K562 (cell line): ENCODE measurements at regions not wholly inside any gene's neighbourhood (a gene's known extent, or its start where the extent isn't known, plus 50 kb on each side); places are given as distances from the start of the nearest gene placed in this dataset.

ENCODE experiments used
- ATAC-seq: fragments of 200-7000 bp; cut with Tn5 transposase; 3 replicates; pipeline ENCODE4 v1.9.1; 2020; ENCODE audit warnings: moderate library complexity
- BruUV-seq: library from RNA; stranded (reverse); fragments of 400-500 nt; replicated peaks from 2 replicates; lab custom pipeline; 2021; lab: Mats Ljungman, UMichigan
- CTCF ChIA-PET: fragments of 300-600 bp; formaldehyde crosslinking; extraction: SDS; loops from one replicate; lab custom pipeline; 2021; ENCODE audit warnings: low intra/inter-chr PET ratio; lab: Yijun Ruan, JAX
- POLR2A ChIA-PET: fragments of 300-600, 350-650 bp; sonication (Branson Sonifier 250); formaldehyde crosslinking; extraction: SDS; loops from one replicate; lab custom pipeline; 2021; ENCODE audit warnings: antibody characterized with exemption, inconsistent platforms; lab: Yijun Ruan, JAX
- DNase-seq, 4 experiments: peaks; one replicate each; pipeline versions ENCODE4 v3.0.0 to v3.0.0-alpha.2; 2011 to 2018; ENCODE audit warnings: low spot score in 3 of 4, mixed read lengths in 3 of 4; ENCODE audit errors: extremely low read depth in 1 of 4
- FAIRE-seq: peaks from 2 replicates; lab custom pipeline; 2011; peaks lifted over from hg19 to GRCh38; lab: Jason Lieb, UNC
- H2AFZ ChIP-seq: 2 replicates; pipeline ENCODE4 v1.6.0; 2011; ENCODE audit warnings: low read depth, low read length, control low read depth, inconsistent platforms
- H3K27ac ChIP-seq: fragments of 200-600 bp; 3 replicates; pipeline ENCODE4 v1.8.0; 2011; ENCODE audit warnings: low read depth, mild to moderate bottlenecking, control low read depth, inconsistent platforms, low read length, moderate library complexity, mixed read lengths; ENCODE audit errors: extremely low read depth
- H3K27me3 ChIP-seq, 2 experiments: fragments of 300-600 bp in 1 of 2; 2 replicates in 1 of 2; 3 replicates in 1 of 2; pipeline versions ENCODE4 v1.6.0 to v1.8.0; 2011; ENCODE audit warnings: inconsistent platforms in 2 of 2, low read length in 2 of 2, mild to moderate bottlenecking in 1 of 2, mixed read lengths in 1 of 2, moderate library complexity in 1 of 2; ENCODE audit not compliant: control insufficient read depth in 2 of 2, insufficient read depth in 2 of 2
- H3K36me3 ChIP-seq: fragments of 300-600 bp; 3 replicates; pipeline ENCODE4 v1.8.0; 2011; ENCODE audit warnings: mild to moderate bottlenecking, low read length, inconsistent platforms; ENCODE audit not compliant: control insufficient read depth, insufficient read depth
- H3K4me1 ChIP-seq, 2 experiments: fragments of 200-600 bp in 1 of 2; replicated peaks in 1 of 2; 2 replicates in 1 of 2; 3 replicates in 1 of 2; pipeline versions ENCODE4 v1.5.1 to v1.8.0; 2011; ENCODE audit warnings: inconsistent platforms in 2 of 2, low read length in 2 of 2, mild to moderate bottlenecking in 1 of 2, mixed read lengths in 1 of 2, moderate library complexity in 1 of 2; ENCODE audit not compliant: control insufficient read depth in 2 of 2, insufficient read depth in 2 of 2
- H3K4me2 ChIP-seq: 2 replicates; pipeline ENCODE4 v1.6.1; 2011; ENCODE audit warnings: low read length, control low read depth, inconsistent platforms, mixed read lengths; ENCODE audit not compliant: insufficient read depth
- H3K4me3 ChIP-seq: fragments of 200-600 bp; sonication (generic), shearing (Covaris generic); 2 replicates; pipeline ENCODE4 v1.5.1; 2016; ENCODE audit warnings: control low read depth, inconsistent platforms
- H3K79me2 ChIP-seq: fragments of 200-600 bp; 3 replicates; pipeline ENCODE4 v1.8.0; 2011; ENCODE audit warnings: low read length, inconsistent platforms; ENCODE audit not compliant: control insufficient read depth, insufficient read depth
- H3K9ac ChIP-seq, 2 experiments: 2 replicates each; pipeline versions ENCODE4 v1.6.0 to v1.6.1; 2011; ENCODE audit warnings: low read depth in 2 of 2, low read length in 2 of 2, control low read depth in 1 of 2, inconsistent platforms in 1 of 2, mild to moderate bottlenecking in 1 of 2, mixed read lengths in 1 of 2; ENCODE audit not compliant: insufficient read depth in 1 of 2
- H3K9me1 ChIP-seq: one replicate; pipeline ENCODE4 v1.6.0; 2011; ENCODE audit warnings: inconsistent platforms, mild to moderate bottlenecking, low read length, moderate library complexity; ENCODE audit not compliant: control insufficient read depth, insufficient read depth
- H3K9me3 ChIP-seq: replicated peaks from 2 replicates; pipeline ENCODE4 v1.5.1; 2011; ENCODE audit warnings: low read depth, low read length, inconsistent platforms; ENCODE audit not compliant: control insufficient read depth, insufficient read depth
- H4K20me1 ChIP-seq: replicated peaks from 2 replicates; pipeline ENCODE4 v1.6.1; 2011; ENCODE audit warnings: low read length, inconsistent platforms, mixed read lengths; ENCODE audit not compliant: control insufficient read depth, insufficient read depth
- CBX2 ChIP-seq: fragments of 200-600 bp; sonication (generic); IDR thresholded peaks from one replicate; pipeline ENCODE4 v1.6.1; 2012; ENCODE audit warnings: mild to moderate bottlenecking, low read length, inconsistent platforms; ENCODE audit not compliant: insufficient read depth, poor library complexity, severe bottlenecking
- EP400 ChIP-seq: fragments of 450-650 bp; IDR thresholded peaks from 2 replicates; pipeline ENCODE4 v1.6.1; 2017; ENCODE audit warnings: antibody characterized with exemption, mild to moderate bottlenecking, moderate library complexity
- EWSR1 ChIP-seq: fragments of 450-650 bp; IDR thresholded peaks from 2 replicates; pipeline ENCODE4 v1.6.1; 2018; ENCODE audit warnings: borderline replicate concordance, mild to moderate bottlenecking, low read depth, moderate library complexity; ENCODE audit not compliant: partially characterized antibody
- HMGN3 ChIP-seq: IDR thresholded peaks from 2 replicates; pipeline ENCODE4 v1.6.1; 2011; ENCODE audit warnings: borderline replicate concordance, low read depth, mild to moderate bottlenecking, mixed read lengths, low read length; ENCODE audit not compliant: insufficient read length; ENCODE audit errors: extremely low read depth
- IRF9 ChIP-seq: fragments of 450-650 bp; IDR thresholded peaks from 2 replicates; pipeline ENCODE4 v1.6.1; 2016; ENCODE audit warnings: missing biosample characterization, missing genetic modification characterization
- LEF1 ChIP-seq: fragments of 450-650 bp; IDR thresholded peaks from 2 replicates; pipeline ENCODE4 v1.6.1; 2016; ENCODE audit warnings: mild to moderate bottlenecking
- MCM3 ChIP-seq: fragments of 450-650 bp; IDR thresholded peaks from 2 replicates; pipeline ENCODE4 v1.6.1; 2016
- ZBTB7A ChIP-seq: IDR thresholded peaks from 2 replicates; pipeline ENCODE4 v1.6.1; 2011; ENCODE audit warnings: low read depth, mild to moderate bottlenecking, low read length, moderate library complexity, borderline replicate concordance; ENCODE audit not compliant: control insufficient read depth
- ZNF121 ChIP-seq: sonication (generic); formaldehyde crosslinking; conservative IDR thresholded peaks from 2 replicates; pipeline ENCODE4 v1.8.0; 2022; ENCODE audit warnings: missing genetic modification reagents
- WGBS: fragments of 100-300 bp; shearing (Covaris generic); methylation state at CpG from one replicate; pipeline ENCODE4 v1.1.6; 2016; ENCODE audit warnings: low coverage, mixed read lengths; ENCODE audit not compliant: insufficient coverage; ENCODE audit errors: missing lambda C conversion rate; 5-methylcytosine and 5-hydroxymethylcytosine counted together
- in situ Hi-C: fragments of 300-500 bp; cut with MboI; formaldehyde crosslinking; loops from 4 replicates; pipeline ENCODE4 v1.15.0; 2018; ENCODE audit warnings: inconsistent platforms, mixed read lengths
- intact Hi-C: fragments of 100-400 bp; cut with micrococcal nuclease; formaldehyde crosslinking; loops from 2 replicates; pipeline ENCODE4 v1.14.2; 2022
- TF ChIP-seq, protein P1 (sequence below): fragments of 200-600 bp; sonication (generic); IDR thresholded peaks from one replicate; pipeline ENCODE4 v1.6.1; 2012; ENCODE audit warnings: mild to moderate bottlenecking, low read depth, low read length, inconsistent platforms

- TF ChIP-seq CBX2 (no peak), ZNF121 (CRISPR knock-in tag) (no peak), ZBTB7A (no peak)
Observed at GRCh38 chr2:236341721-236342120, 77.5 kb upstream of the ASB18 start (continued).

DNA sequence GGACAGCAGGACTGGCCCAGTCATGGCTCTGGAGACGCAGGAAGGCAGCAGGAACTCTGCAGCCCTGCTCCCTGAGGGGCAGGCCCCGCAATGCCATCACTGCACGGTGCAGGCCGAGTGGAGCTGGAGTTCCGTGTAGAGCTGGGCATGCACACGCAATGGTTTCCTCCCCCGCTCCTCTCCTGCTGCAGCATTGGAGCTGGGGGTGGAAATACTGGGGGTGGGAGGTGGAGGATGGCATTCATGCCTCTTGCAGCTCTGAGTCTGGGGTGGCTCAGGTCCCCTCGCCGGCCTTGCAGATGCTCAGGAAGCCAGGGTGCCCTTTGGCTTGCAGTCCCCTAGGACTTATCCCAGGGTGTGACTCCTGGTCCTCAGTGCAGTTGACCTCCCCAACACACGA, 78.3 kb upstream of the ASB18 start:
- ATAC-seq = no peak
- ChIA-PET CTCF (interaction anchor here (0.6 kb wide), 1 partner anchor 14 kb away, joined by 4 read pairs; no protein-coding TSS in a partner anchor), POLR2A (no interaction called here)
- no peak for TF ChIP-seq EP400
- TF ChIP-seq MCM3 = no peak
- TF ChIP-seq, protein P1, sequence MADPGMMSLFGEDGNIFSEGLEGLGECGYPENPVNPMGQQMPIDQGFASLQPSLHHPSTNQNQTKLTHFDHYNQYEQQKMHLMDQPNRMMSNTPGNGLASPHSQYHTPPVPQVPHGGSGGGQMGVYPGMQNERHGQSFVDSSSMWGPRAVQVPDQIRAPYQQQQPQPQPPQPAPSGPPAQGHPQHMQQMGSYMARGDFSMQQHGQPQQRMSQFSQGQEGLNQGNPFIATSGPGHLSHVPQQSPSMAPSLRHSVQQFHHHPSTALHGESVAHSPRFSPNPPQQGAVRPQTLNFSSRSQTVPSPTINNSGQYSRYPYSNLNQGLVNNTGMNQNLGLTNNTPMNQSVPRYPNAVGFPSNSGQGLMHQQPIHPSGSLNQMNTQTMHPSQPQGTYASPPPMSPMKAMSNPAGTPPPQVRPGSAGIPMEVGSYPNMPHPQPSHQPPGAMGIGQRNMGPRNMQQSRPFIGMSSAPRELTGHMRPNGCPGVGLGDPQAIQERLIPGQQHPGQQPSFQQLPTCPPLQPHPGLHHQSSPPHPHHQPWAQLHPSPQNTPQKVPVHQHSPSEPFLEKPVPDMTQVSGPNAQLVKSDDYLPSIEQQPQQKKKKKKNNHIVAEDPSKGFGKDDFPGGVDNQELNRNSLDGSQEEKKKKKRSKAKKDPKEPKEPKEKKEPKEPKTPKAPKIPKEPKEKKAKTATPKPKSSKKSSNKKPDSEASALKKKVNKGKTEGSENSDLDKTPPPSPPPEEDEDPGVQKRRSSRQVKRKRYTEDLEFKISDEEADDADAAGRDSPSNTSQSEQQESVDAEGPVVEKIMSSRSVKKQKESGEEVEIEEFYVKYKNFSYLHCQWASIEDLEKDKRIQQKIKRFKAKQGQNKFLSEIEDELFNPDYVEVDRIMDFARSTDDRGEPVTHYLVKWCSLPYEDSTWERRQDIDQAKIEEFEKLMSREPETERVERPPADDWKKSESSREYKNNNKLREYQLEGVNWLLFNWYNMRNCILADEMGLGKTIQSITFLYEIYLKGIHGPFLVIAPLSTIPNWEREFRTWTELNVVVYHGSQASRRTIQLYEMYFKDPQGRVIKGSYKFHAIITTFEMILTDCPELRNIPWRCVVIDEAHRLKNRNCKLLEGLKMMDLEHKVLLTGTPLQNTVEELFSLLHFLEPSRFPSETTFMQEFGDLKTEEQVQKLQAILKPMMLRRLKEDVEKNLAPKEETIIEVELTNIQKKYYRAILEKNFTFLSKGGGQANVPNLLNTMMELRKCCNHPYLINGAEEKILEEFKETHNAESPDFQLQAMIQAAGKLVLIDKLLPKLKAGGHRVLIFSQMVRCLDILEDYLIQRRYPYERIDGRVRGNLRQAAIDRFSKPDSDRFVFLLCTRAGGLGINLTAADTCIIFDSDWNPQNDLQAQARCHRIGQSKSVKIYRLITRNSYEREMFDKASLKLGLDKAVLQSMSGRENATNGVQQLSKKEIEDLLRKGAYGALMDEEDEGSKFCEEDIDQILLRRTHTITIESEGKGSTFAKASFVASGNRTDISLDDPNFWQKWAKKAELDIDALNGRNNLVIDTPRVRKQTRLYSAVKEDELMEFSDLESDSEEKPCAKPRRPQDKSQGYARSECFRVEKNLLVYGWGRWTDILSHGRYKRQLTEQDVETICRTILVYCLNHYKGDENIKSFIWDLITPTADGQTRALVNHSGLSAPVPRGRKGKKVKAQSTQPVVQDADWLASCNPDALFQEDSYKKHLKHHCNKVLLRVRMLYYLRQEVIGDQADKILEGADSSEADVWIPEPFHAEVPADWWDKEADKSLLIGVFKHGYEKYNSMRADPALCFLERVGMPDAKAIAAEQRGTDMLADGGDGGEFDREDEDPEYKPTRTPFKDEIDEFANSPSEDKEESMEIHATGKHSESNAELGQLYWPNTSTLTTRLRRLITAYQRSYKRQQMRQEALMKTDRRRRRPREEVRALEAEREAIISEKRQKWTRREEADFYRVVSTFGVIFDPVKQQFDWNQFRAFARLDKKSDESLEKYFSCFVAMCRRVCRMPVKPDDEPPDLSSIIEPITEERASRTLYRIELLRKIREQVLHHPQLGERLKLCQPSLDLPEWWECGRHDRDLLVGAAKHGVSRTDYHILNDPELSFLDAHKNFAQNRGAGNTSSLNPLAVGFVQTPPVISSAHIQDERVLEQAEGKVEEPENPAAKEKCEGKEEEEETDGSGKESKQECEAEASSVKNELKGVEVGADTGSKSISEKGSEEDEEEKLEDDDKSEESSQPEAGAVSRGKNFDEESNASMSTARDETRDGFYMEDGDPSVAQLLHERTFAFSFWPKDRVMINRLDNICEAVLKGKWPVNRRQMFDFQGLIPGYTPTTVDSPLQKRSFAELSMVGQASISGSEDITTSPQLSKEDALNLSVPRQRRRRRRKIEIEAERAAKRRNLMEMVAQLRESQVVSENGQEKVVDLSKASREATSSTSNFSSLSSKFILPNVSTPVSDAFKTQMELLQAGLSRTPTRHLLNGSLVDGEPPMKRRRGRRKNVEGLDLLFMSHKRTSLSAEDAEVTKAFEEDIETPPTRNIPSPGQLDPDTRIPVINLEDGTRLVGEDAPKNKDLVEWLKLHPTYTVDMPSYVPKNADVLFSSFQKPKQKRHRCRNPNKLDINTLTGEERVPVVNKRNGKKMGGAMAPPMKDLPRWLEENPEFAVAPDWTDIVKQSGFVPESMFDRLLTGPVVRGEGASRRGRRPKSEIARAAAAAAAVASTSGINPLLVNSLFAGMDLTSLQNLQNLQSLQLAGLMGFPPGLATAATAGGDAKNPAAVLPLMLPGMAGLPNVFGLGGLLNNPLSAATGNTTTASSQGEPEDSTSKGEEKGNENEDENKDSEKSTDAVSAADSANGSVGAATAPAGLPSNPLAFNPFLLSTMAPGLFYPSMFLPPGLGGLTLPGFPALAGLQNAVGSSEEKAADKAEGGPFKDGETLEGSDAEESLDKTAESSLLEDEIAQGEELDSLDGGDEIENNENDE = no peak
- no peak for TF ChIP-seq HMGN3
- no peak for TF ChIP-seq IRF9 (tag)
- TF ChIP-seq EWSR1 = no peak
- no peak for TF ChIP-seq LEF1

More for the DNA sequence above, 78.3 kb upstream of the ASB18 start:
- WGBS = 0% methylated on average over 6 of the region's 10 CpGs
- no peaks in the 10 kb centered on the region for H3K9me1 ChIP-seq
- H3K9me3 ChIP-seq = no peaks in the 10 kb centered on the region
- H3K79me2 ChIP-seq = no peaks in the 10 kb centered on the region
- in situ Hi-C loops (loop anchor here (10.0 kb wide), 1 partner anchor 712 kb away; no protein-coding TSS in a partner anchor), intact Hi-C loops (no loop called here)
- H4K20me1 ChIP-seq = no peaks in the 10 kb centered on the region
- BruUV-seq = no TSS peak
- no peak overlapping the region for H3K9ac ChIP-seq
- no peak for FAIRE-seq
- H3K36me3 ChIP-seq = no peaks in the 10 kb centered on the region
- DNase-seq = no peak
- no peak overlapping the region for H3K4me2 ChIP-seq
- H3K27ac ChIP-seq = no peak overlapping the region
- peaks cover 0 to 28% of the 10 kb centered on the region in 2 experiments; a peak in 2 of 5 replicates for H3K27me3 ChIP-seq
- H2AFZ ChIP-seq = no peak overlapping the region
- H3K4me3 ChIP-seq = no peak overlapping the region
- H3K4me1 ChIP-seq = no peaks in the 10 kb centered on the region
